Panc1 (cell line): ENCODE measurements at regions not wholly inside any gene's neighbourhood (a gene's known extent, or its start where the extent isn't known, plus 50 kb on each side); places are given as distances from the start of the nearest gene placed in this dataset.

ENCODE experiments used
- ATAC-seq: fragments of 200-7000 bp; cut with Tn5 transposase; 2 replicates; pipeline ENCODE4 v1.9.1; 2020; ENCODE audit warnings: mild to moderate bottlenecking, moderate library complexity
- BruUV-seq: library from RNA; stranded (reverse); fragments of 400-500 nt; replicated peaks from 2 replicates; lab custom pipeline; 2021; lab: Mats Ljungman, UMichigan
- CTCF ChIA-PET: fragments of 300-600 bp; sonication (Branson Sonifier 250); formaldehyde crosslinking; loops from one replicate; lab custom pipeline; 2022; ENCODE audit warnings: antibody characterized with exemption; lab: Charles Lee
- POLR2A ChIA-PET: fragments of 300-600 bp; sonication (Branson Sonifier 250); formaldehyde crosslinking; loops from one replicate; lab custom pipeline; 2022; ENCODE audit warnings: antibody characterized with exemption; lab: Charles Lee
- DNase-seq: peaks from one replicate; pipeline ENCODE4 v3.0.0-alpha.2; 2010; ENCODE audit warnings: low read depth, low spot score
- H3K27ac ChIP-seq: 2 replicates; pipeline ENCODE4 v1.5.1; 2011; ENCODE audit warnings: mild to moderate bottlenecking, low read length, inconsistent platforms
- H3K27me3 ChIP-seq: fragments of 200-500 bp; sonication (Bioruptor generic); 2 replicates; pipeline ENCODE4 v1.6.0; 2014; ENCODE audit warnings: low read length, inconsistent platforms; ENCODE audit not compliant: control insufficient read depth, insufficient read depth
- H3K36me3 ChIP-seq: fragments of 200-500 bp; sonication (Bioruptor generic); 2 replicates; pipeline ENCODE4 v1.5.1; 2014; ENCODE audit warnings: inconsistent platforms, mild to moderate bottlenecking, low read length, moderate library complexity; ENCODE audit not compliant: control insufficient read depth, insufficient read depth
- H3K4me1 ChIP-seq: 2 replicates; pipeline ENCODE4 v1.5.1; 2011; ENCODE audit warnings: inconsistent platforms, mild to moderate bottlenecking, low read length, moderate library complexity; ENCODE audit not compliant: control insufficient read depth, insufficient read depth
- H3K4me3 ChIP-seq, 2 experiments: 2 replicates each; pipeline ENCODE4 v1.5.1; 2011 to 2012; ENCODE audit warnings: low read depth in 2 of 2, low read length in 2 of 2, mild to moderate bottlenecking in 2 of 2, inconsistent platforms in 1 of 2, moderate library complexity in 1 of 2
- H3K9me3 ChIP-seq: fragments of 200-500 bp; sonication (Bioruptor generic); 2 replicates; pipeline ENCODE4 v1.5.1; 2014; ENCODE audit warnings: low read depth, mild to moderate bottlenecking, inconsistent platforms, low read length, moderate library complexity; ENCODE audit not compliant: control insufficient read depth, insufficient read depth
- POLR2AphosphoS5 ChIP-seq: IDR thresholded peaks from 2 replicates; pipeline ENCODE4 v1.6.1; 2012; ENCODE audit warnings: mild to moderate bottlenecking, low read depth, low read length, moderate library complexity
- REST ChIP-seq, 2 experiments: IDR thresholded peaks; 2 replicates each; pipeline ENCODE4 v1.6.1; 2011 to 2012; ENCODE audit warnings: low read depth in 2 of 2, control low read depth in 1 of 2, low read length in 1 of 2, mild to moderate bottlenecking in 1 of 2, moderate library complexity in 1 of 2; ENCODE audit not compliant: insufficient read depth in 1 of 2
- SIN3A ChIP-seq: IDR thresholded peaks from 2 replicates; pipeline ENCODE4 v1.6.1; 2012; ENCODE audit warnings: low read depth, mild to moderate bottlenecking, low read length, moderate library complexity, borderline replicate concordance; ENCODE audit not compliant: insufficient read depth
- TCF7L2 ChIP-seq: IDR thresholded peaks from 2 replicates; pipeline ENCODE4 v1.6.1; 2011; ENCODE audit warnings: mild to moderate bottlenecking, low read depth, low read length, inconsistent platforms
- in situ Hi-C: cut with HindIII; loops from 2 replicates; pipeline ENCODE4 v1.10.0; 2016; ENCODE audit warnings: low sequenced_read_pairs, low pct_unique_long_range_greater_than_20kb
- intact Hi-C: fragments of 100-400 bp; cut with micrococcal nuclease; formaldehyde crosslinking; loops from one replicate; pipeline ENCODE4 v1.10.0; 2022; ENCODE audit not compliant: unreplicated experiment
- TF ChIP-seq, protein P1 (sequence below): fragments of 450-650 bp; IDR thresholded peaks from 2 replicates; pipeline ENCODE4 v1.5.1; 2017; ENCODE audit warnings: mild to moderate bottlenecking

DNA sequence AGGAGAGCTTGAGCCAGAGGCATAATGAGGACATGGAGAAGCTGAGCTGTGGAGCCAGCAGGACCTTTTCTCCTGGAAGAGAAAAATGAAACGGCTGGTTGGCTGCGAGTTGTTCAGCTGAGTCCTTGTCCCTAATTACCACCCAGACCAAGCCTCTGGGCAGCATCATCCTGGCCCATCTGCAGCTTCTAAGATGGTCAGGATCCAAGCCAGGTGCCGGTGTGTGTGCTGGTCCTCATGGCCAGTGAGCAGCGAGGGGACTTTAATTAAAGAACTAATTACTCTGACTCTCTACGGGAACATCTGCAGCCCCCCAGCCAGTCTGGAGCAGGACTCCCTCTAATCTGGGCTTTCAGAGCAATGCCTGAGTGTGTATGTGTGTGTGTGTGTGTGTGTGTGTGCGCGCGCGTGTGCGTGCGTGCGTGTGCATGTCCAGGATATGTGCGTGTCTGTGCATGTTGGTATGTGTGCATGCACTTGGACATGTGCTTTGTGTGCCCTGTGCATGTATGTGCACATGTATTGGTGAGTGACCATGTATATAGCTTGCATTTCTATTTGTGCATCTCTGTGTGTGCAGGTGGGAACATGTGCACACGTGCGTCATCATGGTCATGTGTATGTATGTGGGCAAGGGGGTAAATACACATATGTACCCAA, 173.9 kb downstream of the DHX35 start:
- DNase-seq (no peak), ATAC-seq (no peak)
- Histone ChIP-seq H3K27ac (no peak overlapping the region), H3K4me3 (no peak overlapping the region), H3K4me1 (no peaks in the 10 kb centered on the region), H3K9me3 (no peaks in the 10 kb centered on the region), H3K36me3 (no peaks in the 10 kb centered on the region), H3K27me3 (peaks cover 7% of the 10 kb centered on the region; the same call in 1 of the 2 replicates)
- POLR2A ChIA-PET: no interaction called here
- BruUV-seq: no TSS peak
- intact Hi-C loops (no loop called here), in situ Hi-C loops (no loop called here)
- CTCF ChIA-PET: interaction anchor here (0.6 kb wide), 1 partner anchor 22 kb away, joined by 6 read pairs; no protein-coding TSS in a partner anchor
- no peak for TF ChIP-seq REST (IDR thresholded peaks at IDR 0.05; ENCODE audit: insufficient read depth in 1 of 2, low read depth in 2 of 2, low read length in 1 of 2)
- no peak for TF ChIP-seq POLR2AphosphoS5
- no peak for TF ChIP-seq TCF7L2
- TF ChIP-seq, protein P1, sequence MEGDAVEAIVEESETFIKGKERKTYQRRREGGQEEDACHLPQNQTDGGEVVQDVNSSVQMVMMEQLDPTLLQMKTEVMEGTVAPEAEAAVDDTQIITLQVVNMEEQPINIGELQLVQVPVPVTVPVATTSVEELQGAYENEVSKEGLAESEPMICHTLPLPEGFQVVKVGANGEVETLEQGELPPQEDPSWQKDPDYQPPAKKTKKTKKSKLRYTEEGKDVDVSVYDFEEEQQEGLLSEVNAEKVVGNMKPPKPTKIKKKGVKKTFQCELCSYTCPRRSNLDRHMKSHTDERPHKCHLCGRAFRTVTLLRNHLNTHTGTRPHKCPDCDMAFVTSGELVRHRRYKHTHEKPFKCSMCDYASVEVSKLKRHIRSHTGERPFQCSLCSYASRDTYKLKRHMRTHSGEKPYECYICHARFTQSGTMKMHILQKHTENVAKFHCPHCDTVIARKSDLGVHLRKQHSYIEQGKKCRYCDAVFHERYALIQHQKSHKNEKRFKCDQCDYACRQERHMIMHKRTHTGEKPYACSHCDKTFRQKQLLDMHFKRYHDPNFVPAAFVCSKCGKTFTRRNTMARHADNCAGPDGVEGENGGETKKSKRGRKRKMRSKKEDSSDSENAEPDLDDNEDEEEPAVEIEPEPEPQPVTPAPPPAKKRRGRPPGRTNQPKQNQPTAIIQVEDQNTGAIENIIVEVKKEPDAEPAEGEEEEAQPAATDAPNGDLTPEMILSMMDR: no peak
- no peak for TF ChIP-seq SIN3A

GRCh38 chr20:39133201-39133600, 171.1 kb downstream of the DHX35 start:
- Histone ChIP-seq H3K36me3 (no peaks in the 10 kb centered on the region), H3K9me3 (no peaks in the 10 kb centered on the region), H3K27me3 (peaks cover 2% of the 10 kb centered on the region; the same call in 1 of the 2 replicates), H3K4me3 (no peak overlapping the region), H3K27ac (no peak overlapping the region), H3K4me1 (no peaks in the 10 kb centered on the region)
- ChIA-PET CTCF (no interaction called here), POLR2A (no interaction called here)
- intact Hi-C loops: no loop called here
- ATAC-seq (no peak), DNase-seq (no peak)
- no peak for TF ChIP-seq TCF7L2
- TF ChIP-seq SIN3A: no peak
- TF ChIP-seq, protein P1: no peak
- no peak for TF ChIP-seq POLR2AphosphoS5
- no peak for TF ChIP-seq REST (IDR thresholded peaks at IDR 0.05; ENCODE audit: insufficient read depth in 1 of 2, low read depth in 2 of 2, low read length in 1 of 2)
- no TSS peak for BruUV-seq
- in situ Hi-C loops: no loop called here
